AG09309 (cell line): ENCODE measurements at regions not wholly inside any gene's neighbourhood (a gene's known extent, or its start where the extent isn't known, plus 50 kb on each side); places are given as distances from the start of the nearest gene placed in this dataset.

Experiments used
- DNase-seq: peaks from one replicate; pipeline ENCODE4 v3.0.0-alpha.2; 2010; ENCODE audit warnings: low read depth
- H3K4me3 ChIP-seq: 2 replicates; pipeline ENCODE4 v1.5.1; 2011; ENCODE audit warnings: mild to moderate bottlenecking, low read depth, low read length, moderate library complexity; ENCODE audit not compliant: control insufficient read depth
- TF ChIP-seq, protein P1 (sequence below): IDR thresholded peaks from 2 replicates; pipeline ENCODE4 v1.5.1; 2011; ENCODE audit warnings: mild to moderate bottlenecking, low read depth, low read length, inconsistent platforms; ENCODE audit not compliant: insufficient read depth, control insufficient read depth; ENCODE audit errors: missing control alignments

DNA sequence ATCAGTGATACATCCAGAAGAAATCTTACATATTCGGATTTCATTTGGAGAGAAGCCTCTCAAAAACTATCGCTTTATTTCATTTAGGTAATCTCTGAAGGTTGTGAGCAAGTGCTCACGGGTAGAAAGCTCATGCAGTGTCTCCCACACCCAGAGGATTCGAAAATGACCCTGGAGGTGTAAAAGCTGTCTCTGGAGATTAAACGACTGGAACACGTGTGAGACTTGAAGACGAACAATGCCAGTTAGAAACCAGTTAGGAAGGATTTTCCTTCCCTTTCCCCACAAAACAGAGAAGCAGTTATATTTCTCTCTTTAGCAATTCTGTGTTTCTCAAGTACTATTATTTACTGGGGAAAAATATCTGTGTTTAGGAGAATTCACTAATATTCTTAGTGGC is 92.5 kb upstream of the CD55 start:
- no peak for DNase-seq
- TF ChIP-seq, protein P1, sequence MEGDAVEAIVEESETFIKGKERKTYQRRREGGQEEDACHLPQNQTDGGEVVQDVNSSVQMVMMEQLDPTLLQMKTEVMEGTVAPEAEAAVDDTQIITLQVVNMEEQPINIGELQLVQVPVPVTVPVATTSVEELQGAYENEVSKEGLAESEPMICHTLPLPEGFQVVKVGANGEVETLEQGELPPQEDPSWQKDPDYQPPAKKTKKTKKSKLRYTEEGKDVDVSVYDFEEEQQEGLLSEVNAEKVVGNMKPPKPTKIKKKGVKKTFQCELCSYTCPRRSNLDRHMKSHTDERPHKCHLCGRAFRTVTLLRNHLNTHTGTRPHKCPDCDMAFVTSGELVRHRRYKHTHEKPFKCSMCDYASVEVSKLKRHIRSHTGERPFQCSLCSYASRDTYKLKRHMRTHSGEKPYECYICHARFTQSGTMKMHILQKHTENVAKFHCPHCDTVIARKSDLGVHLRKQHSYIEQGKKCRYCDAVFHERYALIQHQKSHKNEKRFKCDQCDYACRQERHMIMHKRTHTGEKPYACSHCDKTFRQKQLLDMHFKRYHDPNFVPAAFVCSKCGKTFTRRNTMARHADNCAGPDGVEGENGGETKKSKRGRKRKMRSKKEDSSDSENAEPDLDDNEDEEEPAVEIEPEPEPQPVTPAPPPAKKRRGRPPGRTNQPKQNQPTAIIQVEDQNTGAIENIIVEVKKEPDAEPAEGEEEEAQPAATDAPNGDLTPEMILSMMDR = no peak
- H3K4me3 ChIP-seq = no peak overlapping the region

DNA sequence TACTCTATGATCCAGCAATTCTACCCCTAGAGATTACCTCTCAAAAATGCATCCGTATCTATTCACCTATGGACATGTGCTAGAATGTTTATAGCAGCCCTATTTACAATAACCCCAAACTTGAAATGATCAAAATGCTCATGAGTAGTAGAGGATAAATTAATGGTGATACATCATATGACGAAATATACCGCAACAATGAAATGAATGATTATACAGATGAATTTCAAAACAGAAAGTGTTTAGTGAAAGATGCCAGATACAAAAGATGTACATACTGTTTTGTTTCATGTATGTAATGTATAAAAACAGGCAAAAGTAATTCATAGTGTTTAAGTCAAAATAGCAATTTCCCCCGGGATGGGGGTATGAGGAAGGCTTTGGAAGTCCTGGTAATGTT is 91.0 kb upstream of the CD55 start:
- DNase-seq = no peak
- TF ChIP-seq, protein P1 = no peak
- no peak overlapping the region for H3K4me3 ChIP-seq

DNA sequence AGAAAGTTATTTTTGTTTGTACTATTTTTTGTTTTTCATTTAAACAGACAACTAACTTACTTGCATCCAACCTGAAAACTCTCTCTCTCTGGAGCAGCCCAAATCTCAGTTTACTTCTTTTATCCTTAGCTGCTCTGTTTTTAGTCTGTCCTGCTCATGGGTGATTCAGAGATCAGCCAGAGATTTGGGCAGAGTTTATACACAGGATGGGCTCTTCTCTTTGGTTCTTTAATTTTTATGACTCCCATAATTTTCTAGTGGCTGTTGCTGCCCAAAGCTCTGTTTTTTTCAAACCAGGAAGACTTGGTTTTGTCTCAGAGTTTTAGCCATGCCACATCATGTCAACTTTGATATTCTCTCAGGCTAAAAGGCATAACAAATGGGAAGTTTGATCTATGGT is 86.8 kb upstream of the CD55 start:
- TF ChIP-seq, protein P1 = no peak
- H3K4me3 ChIP-seq = no peak overlapping the region
- no peak for DNase-seq

DNA sequence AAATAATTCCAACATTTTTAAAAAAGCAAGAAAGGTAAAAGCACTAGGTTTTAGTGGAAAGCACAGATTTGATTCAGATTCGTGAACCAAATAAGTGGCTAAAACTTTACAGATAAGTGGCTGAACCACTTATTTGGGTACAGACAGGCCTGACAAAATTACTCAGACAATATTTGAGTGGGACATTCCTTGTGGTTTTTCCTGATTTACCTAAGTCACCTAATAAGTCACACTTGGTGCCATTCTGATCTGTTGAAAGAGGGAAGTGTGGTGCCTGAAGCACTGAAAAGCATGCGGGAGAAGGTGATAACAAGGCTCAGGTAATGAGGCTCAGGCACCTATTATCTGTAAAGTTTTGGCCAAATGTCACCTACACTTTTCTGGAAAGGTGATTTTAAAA is 81.6 kb upstream of the CD55 start:
- no peak overlapping the region for H3K4me3 ChIP-seq
- no peak for DNase-seq
- TF ChIP-seq, protein P1 = no peak

DNA sequence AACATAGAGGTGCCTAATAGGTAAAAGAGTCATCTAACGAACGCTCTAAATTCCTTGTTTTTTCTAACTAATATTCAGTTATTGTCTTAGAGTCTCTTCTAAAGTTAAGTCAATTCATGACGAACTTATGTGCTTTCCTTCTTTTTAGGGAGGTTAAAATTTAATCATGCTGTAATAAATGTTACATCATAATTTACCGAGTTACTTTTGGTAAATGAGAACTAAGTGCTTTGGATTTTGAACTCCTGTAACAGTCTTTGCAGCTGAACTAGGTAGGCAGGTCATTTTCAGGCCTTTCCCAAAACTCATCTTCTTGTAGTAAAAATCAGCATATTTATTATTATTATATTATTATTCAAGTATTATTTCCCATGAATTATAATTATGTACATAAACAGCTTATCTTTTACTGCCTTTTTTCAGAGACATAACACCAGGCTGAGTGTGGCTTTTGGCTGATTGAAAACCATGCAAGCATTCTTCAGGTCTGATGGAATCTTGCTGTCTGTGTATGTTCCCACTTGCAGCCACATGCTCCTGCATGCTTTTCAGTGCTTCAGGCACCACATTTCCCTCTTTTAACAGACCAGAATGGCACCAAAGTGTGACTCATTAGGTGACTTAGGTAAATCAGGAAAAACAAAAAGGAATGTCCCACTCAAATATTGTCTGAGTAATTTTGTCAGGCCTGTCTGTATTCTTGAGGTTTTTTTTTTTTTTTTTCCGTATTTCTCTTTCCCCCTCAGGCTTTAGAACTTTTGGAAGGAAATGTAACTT is 81.0 kb upstream of the CD55 start:
- no peak overlapping the region for H3K4me3 ChIP-seq
- TF ChIP-seq, protein P1 = no peak
- no peak for DNase-seq

DNA sequence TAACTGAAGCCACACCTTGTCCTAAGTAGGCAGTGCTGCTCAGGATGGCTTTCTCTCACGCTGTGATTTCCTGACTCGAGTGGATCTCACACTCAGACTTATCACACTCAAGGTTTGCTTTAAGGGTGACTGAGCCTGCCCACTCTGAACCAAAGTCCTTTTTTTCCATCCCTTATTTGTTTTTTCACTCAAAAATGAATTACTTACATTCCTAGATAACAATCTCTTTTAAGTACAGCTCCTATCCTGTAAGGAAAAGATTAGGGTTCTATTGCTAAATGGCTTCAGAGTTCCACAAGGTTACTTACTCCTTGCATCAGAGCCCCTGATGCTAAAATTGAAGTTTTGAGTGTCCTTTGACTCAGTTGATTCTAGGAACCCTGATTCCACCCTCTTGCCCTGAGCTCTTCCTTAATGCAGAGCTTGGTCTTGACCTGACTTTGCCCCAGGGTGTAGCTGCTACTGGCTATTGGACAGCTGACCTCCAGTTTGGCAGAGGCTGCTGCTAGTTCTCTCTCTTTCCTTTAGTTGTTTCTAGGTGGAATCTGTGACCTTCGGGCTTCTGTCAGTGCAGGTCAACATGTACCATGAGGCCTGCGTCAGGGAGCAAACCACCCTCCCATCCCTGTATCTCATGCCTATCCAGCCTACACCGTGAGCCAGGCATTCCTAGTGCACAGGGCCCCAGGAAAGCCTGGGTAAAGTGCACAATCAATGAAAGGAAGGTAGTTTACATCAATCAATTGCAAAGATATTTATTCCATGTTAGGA is 80.1 kb upstream of the CD55 start:
- no peak for DNase-seq
- TF ChIP-seq, protein P1 = no peak
- H3K4me3 ChIP-seq = no peak overlapping the region
